HEK293 (cell line): ENCODE measurements at regions not wholly inside any gene's neighbourhood (a gene's known extent, or its start where the extent isn't known, plus 50 kb on each side); places are given as distances from the start of the nearest gene placed in this dataset.

Experiments
- CTCF ChIA-PET: fragments of 350-600 bp; formaldehyde crosslinking; extraction: SDS; loops from one replicate; lab custom pipeline; 2021; ENCODE audit warnings: antibody characterized with exemption; lab: Yijun Ruan, JAX
- POLR2A ChIA-PET: fragments of 300-600 bp; formaldehyde crosslinking; extraction: SDS; loops from one replicate; lab custom pipeline; 2020; ENCODE audit warnings: antibody characterized with exemption, inconsistent platforms; lab: Yijun Ruan, JAX
- H3K27ac ChIP-seq: fragments of 200-500 bp; sonication (Bioruptor generic); 2 replicates; pipeline ENCODE4 v1.5.1; 2014; ENCODE audit warnings: low read depth, low read length, control low read depth, inconsistent platforms; ENCODE audit errors: extremely low read depth
- H3K36me3 ChIP-seq, 2 experiments: fragments of 200-500 bp in 1 of 2; sonication (Bioruptor generic) in 1 of 2; 1 replicate in 1 of 2; 2 replicates in 1 of 2; pipeline ENCODE4 v1.5.1; 2014 to 2017; ENCODE audit warnings: inconsistent platforms in 2 of 2, low read length in 2 of 2; ENCODE audit not compliant: control insufficient read depth in 2 of 2, insufficient read depth in 1 of 2
- H3K4me1 ChIP-seq: fragments of 200-500 bp; sonication (Bioruptor generic); 2 replicates; pipeline ENCODE4 v1.5.1; 2014; ENCODE audit warnings: mild to moderate bottlenecking, low read length, inconsistent platforms; ENCODE audit not compliant: control insufficient read depth, insufficient read depth
- H3K4me3 ChIP-seq: 2 replicates; pipeline ENCODE4 v1.5.1; 2011; ENCODE audit warnings: low read depth, mild to moderate bottlenecking, control low read depth, low read length, moderate library complexity
- H3K9me3 ChIP-seq: fragments of 200-500 bp; sonication (Bioruptor generic); 2 replicates; pipeline ENCODE4 v1.5.1; 2014; ENCODE audit warnings: low read depth, low read length, inconsistent platforms; ENCODE audit not compliant: control insufficient read depth, insufficient read depth
- HOXA7 ChIP-seq: sonication (generic); formaldehyde crosslinking; IDR thresholded peaks from 2 replicates; pipeline ENCODE4 v1.8.1; 2022; ENCODE audit warnings: missing genetic modification reagents, borderline replicate concordance
- IKZF3 ChIP-seq: fragments of 450-650 bp; IDR thresholded peaks from 2 replicates; pipeline ENCODE4 v1.5.0; 2018; ENCODE audit warnings: missing biosample characterization, mild to moderate bottlenecking, missing genetic modification characterization, moderate library complexity
- KLF7 ChIP-seq: fragments of 450-650 bp; formaldehyde crosslinking; IDR thresholded peaks from 2 replicates; pipeline ENCODE4 v1.5.1; 2016; ENCODE audit warnings: missing biosample characterization, missing genetic modification characterization, borderline replicate concordance
- MZF1 ChIP-seq: fragments of 450-650 bp; formaldehyde crosslinking; IDR thresholded peaks from 2 replicates; pipeline ENCODE4 v1.5.1; 2017; ENCODE audit warnings: missing biosample characterization, missing genetic modification characterization, borderline replicate concordance
- SCRT1 ChIP-seq: fragments of 450-650 bp; formaldehyde crosslinking; IDR thresholded peaks from 2 replicates; pipeline ENCODE4 v1.5.1; 2016; ENCODE audit warnings: missing biosample characterization, missing genetic modification characterization, borderline replicate concordance
- WT1 ChIP-seq: fragments of 450-650 bp; formaldehyde crosslinking; IDR thresholded peaks from 2 replicates; pipeline ENCODE4 v1.5.1; 2016; ENCODE audit warnings: missing biosample characterization, missing genetic modification characterization
- ZFP3 ChIP-seq: fragments of 450-650 bp; formaldehyde crosslinking; IDR thresholded peaks from 2 replicates; pipeline ENCODE4 v1.5.1; 2016; ENCODE audit warnings: low read depth, missing biosample characterization, missing genetic modification characterization
- ZNF114 ChIP-seq: fragments of 450-650 bp; formaldehyde crosslinking; IDR thresholded peaks from 2 replicates; pipeline ENCODE4 v1.5.0; 2017; ENCODE audit warnings: missing biosample characterization, missing genetic modification characterization
- ZNF157 ChIP-seq: fragments of 450-650 bp; formaldehyde crosslinking; IDR thresholded peaks from 2 replicates; pipeline ENCODE4 v1.5.1; 2016; ENCODE audit warnings: missing biosample characterization, missing genetic modification characterization
- ZNF354C ChIP-seq: fragments of 450-650 bp; formaldehyde crosslinking; IDR thresholded peaks from 2 replicates; pipeline ENCODE4 v1.5.1; 2016; ENCODE audit warnings: missing biosample characterization, missing genetic modification characterization, low read depth, borderline replicate concordance
- ZNF394 ChIP-seq: fragments of 450-650 bp; formaldehyde crosslinking; IDR thresholded peaks from 2 replicates; pipeline ENCODE4 v1.5.1; 2016; ENCODE audit warnings: missing biosample characterization, missing genetic modification characterization, mild to moderate bottlenecking, moderate library complexity, borderline replicate concordance
- ZNF501 ChIP-seq: fragments of 450-650 bp; formaldehyde crosslinking; IDR thresholded peaks from 2 replicates; pipeline ENCODE4 v1.5.1; 2016; ENCODE audit warnings: missing biosample characterization, missing genetic modification characterization
- ZNF623 ChIP-seq: fragments of 450-650 bp; formaldehyde crosslinking; IDR thresholded peaks from 2 replicates; pipeline ENCODE4 v1.5.1; 2016; ENCODE audit warnings: missing biosample characterization, missing genetic modification characterization
- ZNF629 ChIP-seq: fragments of 450-650 bp; formaldehyde crosslinking; IDR thresholded peaks from 2 replicates; pipeline ENCODE4 v1.5.1; 2017; ENCODE audit warnings: missing biosample characterization, missing genetic modification characterization
- ZNF707 ChIP-seq: fragments of 450-650 bp; formaldehyde crosslinking; IDR thresholded peaks from 2 replicates; pipeline ENCODE4 v1.5.1; 2016; ENCODE audit warnings: missing biosample characterization, missing genetic modification characterization
- ZNF768 ChIP-seq: fragments of 450-650 bp; formaldehyde crosslinking; IDR thresholded peaks from 2 replicates; pipeline ENCODE4 v1.5.1; 2018; ENCODE audit warnings: missing biosample characterization, mild to moderate bottlenecking, missing genetic modification characterization
- ZNF785 ChIP-seq: fragments of 450-650 bp; formaldehyde crosslinking; IDR thresholded peaks from 2 replicates; pipeline ENCODE4 v1.5.1; 2016; ENCODE audit warnings: missing biosample characterization, missing genetic modification characterization
- ZNF792 ChIP-seq: fragments of 450-650 bp; formaldehyde crosslinking; IDR thresholded peaks from 2 replicates; pipeline ENCODE4 v1.5.1; 2016; ENCODE audit warnings: missing biosample characterization, missing genetic modification characterization
- TF ChIP-seq, protein P1 (sequence below): fragments of 450-650 bp; formaldehyde crosslinking; IDR thresholded peaks from 2 replicates; pipeline ENCODE4 v1.5.1; 2016; ENCODE audit warnings: missing biosample characterization, missing genetic modification characterization
- TF ChIP-seq, protein P2 (sequence below): fragments of 450-650 bp; formaldehyde crosslinking; IDR thresholded peaks from 2 replicates; pipeline ENCODE4 v1.5.1; 2016; ENCODE audit warnings: missing biosample characterization, missing genetic modification characterization
- TF ChIP-seq, protein P3 (sequence below): fragments of 450-650 bp; formaldehyde crosslinking; IDR thresholded peaks from 2 replicates; pipeline ENCODE4 v1.5.1; 2016; ENCODE audit warnings: missing biosample characterization, missing genetic modification characterization
- TF ChIP-seq, protein P4 (sequence below): fragments of 450-650 bp; formaldehyde crosslinking; IDR thresholded peaks from 2 replicates; pipeline ENCODE4 v1.5.1; 2016; ENCODE audit warnings: missing biosample characterization, missing genetic modification characterization
- TF ChIP-seq, protein P5 (sequence below): fragments of 450-650 bp; formaldehyde crosslinking; IDR thresholded peaks from 2 replicates; pipeline ENCODE4 v1.5.1; 2016; ENCODE audit warnings: missing biosample characterization, missing genetic modification characterization, borderline replicate concordance
- TF ChIP-seq, protein P6 (sequence below): fragments of 450-650 bp; formaldehyde crosslinking; IDR thresholded peaks from 2 replicates; pipeline ENCODE4 v1.5.1; 2016; ENCODE audit warnings: missing biosample characterization, missing genetic modification characterization, low read depth

DNA sequence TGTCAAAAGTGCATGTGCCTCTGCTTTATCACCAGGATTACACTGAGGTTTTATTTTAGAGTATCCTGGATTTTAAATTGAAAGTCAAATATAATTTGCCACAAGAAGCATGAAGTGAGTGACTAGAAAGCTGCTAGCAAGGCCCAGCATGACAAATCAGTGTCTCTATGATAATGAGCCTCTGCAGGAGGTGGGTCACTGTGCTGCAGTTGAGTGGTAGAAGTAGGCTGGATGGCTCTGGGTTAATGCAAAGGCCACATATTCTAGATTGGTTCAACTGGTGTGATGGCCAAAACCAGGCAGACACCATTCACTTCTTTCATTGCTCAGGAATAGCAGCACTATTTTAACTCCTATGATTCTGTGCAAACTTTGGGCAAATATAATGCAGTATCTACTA, 491.5 kb downstream of the OLFM4 start:
- POLR2A ChIA-PET = no interaction called here
- Histone ChIP-seq H3K9me3 (no peaks in the 10 kb centered on the region), H3K4me1 (no peaks in the 10 kb centered on the region), H3K36me3 (no peaks in the 10 kb centered on the region), H3K4me3 (no peak overlapping the region), H3K27ac (no peak overlapping the region)
- CTCF ChIA-PET = no interaction called here
- TF ChIP-seq ZNF501 = no peak

DNA sequence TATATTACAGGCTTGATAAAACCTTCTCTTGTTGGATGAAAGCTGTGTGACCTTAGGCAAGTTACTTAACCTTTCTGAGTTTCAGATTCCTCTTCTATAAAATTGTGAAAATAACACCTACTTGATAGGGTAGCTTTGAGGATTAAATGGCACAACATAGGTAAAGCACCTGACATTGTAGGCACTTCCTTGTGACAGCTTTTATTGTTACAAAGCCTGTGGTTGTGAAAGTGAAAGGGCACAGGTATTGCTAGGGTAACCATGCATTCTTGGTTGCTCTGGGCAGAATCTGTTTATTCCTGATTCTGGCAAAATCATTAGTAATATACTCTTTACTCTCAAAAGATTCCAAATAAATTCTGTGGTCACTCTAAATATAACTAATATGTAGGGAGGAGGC, 493.4 kb downstream of the OLFM4 start:
- no peak overlapping the region for H3K4me3 ChIP-seq
- H3K27ac ChIP-seq = no peak overlapping the region
- CTCF ChIA-PET = no interaction called here
- POLR2A ChIA-PET = no interaction called here
- H3K4me1 ChIP-seq = no peaks in the 10 kb centered on the region
- no peaks in the 10 kb centered on the region for H3K36me3 ChIP-seq
- no peaks in the 10 kb centered on the region for H3K9me3 ChIP-seq
- TF ChIP-seq, protein P1, sequence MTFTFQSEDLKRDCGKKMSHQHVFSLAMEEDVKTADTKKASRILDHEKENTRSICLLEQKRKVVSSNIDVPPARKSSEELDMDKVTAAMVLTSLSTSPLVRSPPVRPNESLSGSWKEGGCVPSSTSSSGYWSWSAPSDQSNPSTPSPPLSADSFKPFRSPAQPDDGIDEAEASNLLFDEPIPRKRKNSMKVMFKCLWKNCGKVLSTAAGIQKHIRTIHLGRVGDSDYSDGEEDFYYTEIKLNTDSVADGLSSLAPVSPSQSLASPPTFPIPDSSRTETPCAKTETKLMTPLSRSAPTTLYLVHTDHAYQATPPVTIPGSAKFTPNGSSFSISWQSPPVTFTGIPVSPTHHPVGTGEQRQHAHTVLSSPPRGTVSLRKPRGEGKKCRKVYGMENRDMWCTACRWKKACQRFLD = no peak
- no peak for TF ChIP-seq IKZF3
- TF ChIP-seq, protein P2, sequence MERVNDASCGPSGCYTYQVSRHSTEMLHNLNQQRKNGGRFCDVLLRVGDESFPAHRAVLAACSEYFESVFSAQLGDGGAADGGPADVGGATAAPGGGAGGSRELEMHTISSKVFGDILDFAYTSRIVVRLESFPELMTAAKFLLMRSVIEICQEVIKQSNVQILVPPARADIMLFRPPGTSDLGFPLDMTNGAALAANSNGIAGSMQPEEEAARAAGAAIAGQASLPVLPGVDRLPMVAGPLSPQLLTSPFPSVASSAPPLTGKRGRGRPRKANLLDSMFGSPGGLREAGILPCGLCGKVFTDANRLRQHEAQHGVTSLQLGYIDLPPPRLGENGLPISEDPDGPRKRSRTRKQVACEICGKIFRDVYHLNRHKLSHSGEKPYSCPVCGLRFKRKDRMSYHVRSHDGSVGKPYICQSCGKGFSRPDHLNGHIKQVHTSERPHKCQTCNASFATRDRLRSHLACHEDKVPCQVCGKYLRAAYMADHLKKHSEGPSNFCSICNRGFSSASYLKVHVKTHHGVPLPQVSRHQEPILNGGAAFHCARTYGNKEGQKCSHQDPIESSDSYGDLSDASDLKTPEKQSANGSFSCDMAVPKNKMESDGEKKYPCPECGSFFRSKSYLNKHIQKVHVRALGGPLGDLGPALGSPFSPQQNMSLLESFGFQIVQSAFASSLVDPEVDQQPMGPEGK (tag by site-specific recombination) = no peak
- no peak for TF ChIP-seq ZNF623
- TF ChIP-seq ZNF792 (tag by site-specific recombination) = no peak
- no peak for TF ChIP-seq ZNF629 (tag by site-specific recombination)
- no peak for TF ChIP-seq ZNF394 (tag by site-specific recombination)
- TF ChIP-seq ZNF785 (tag by site-specific recombination) = no peak
- TF ChIP-seq ZNF354C (tag by site-specific recombination) = no peak

DNA sequence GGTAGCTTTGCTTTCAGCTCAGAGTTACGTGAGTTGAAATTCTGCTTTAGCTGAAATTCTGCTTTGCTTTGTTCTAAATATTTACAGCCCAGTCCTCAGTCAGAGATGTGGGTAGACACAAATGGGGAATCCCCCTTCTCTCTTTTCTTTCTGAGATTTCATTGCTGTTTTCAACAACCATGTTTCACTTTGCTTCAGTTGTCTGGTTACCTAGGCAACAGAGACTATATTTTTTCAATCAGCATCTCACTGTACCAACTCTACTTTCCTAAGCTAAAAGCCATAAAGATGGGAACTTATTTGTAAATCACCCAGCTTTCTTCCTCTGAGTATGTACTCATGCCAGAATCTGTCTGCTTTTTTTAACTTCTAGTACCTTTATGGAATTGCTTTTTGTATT, 509.0 kb downstream of the OLFM4 start:
- ChIA-PET POLR2A (no interaction called here), CTCF (no interaction called here)
- Histone ChIP-seq H3K4me1 (no peaks in the 10 kb centered on the region), H3K9me3 (no peaks in the 10 kb centered on the region), H3K27ac (no peak overlapping the region), H3K36me3 (no peaks in the 10 kb centered on the region), H3K4me3 (no peak overlapping the region)
- no peak for TF ChIP-seq ZNF768
- no peak for TF ChIP-seq ZNF114 (tag by site-specific recombination)
- TF ChIP-seq, protein P3, sequence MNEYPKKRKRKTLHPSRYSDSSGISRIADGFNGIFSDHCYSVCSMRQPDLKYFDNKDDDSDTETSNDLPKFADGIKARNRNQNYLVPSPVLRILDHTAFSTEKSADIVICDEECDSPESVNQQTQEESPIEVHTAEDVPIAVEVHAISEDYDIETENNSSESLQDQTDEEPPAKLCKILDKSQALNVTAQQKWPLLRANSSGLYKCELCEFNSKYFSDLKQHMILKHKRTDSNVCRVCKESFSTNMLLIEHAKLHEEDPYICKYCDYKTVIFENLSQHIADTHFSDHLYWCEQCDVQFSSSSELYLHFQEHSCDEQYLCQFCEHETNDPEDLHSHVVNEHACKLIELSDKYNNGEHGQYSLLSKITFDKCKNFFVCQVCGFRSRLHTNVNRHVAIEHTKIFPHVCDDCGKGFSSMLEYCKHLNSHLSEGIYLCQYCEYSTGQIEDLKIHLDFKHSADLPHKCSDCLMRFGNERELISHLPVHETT = no peak
- TF ChIP-seq WT1 = no peak
- no peak for TF ChIP-seq ZFP3
- TF ChIP-seq ZNF707 (tag by site-specific recombination) = no peak
- TF ChIP-seq MZF1 = no peak
- no peak for TF ChIP-seq HOXA7 (CRISPR knock-in tag)
- no peak for TF ChIP-seq ZNF157 (tag by site-specific recombination)
- TF ChIP-seq SCRT1 = no peak
- no peak for TF ChIP-seq KLF7 (tag by site-specific recombination)
- TF ChIP-seq, protein P4, sequence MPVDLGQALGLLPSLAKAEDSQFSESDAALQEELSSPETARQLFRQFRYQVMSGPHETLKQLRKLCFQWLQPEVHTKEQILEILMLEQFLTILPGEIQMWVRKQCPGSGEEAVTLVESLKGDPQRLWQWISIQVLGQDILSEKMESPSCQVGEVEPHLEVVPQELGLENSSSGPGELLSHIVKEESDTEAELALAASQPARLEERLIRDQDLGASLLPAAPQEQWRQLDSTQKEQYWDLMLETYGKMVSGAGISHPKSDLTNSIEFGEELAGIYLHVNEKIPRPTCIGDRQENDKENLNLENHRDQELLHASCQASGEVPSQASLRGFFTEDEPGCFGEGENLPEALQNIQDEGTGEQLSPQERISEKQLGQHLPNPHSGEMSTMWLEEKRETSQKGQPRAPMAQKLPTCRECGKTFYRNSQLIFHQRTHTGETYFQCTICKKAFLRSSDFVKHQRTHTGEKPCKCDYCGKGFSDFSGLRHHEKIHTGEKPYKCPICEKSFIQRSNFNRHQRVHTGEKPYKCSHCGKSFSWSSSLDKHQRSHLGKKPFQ (tag by site-specific recombination) = no peak
- TF ChIP-seq, protein P5, sequence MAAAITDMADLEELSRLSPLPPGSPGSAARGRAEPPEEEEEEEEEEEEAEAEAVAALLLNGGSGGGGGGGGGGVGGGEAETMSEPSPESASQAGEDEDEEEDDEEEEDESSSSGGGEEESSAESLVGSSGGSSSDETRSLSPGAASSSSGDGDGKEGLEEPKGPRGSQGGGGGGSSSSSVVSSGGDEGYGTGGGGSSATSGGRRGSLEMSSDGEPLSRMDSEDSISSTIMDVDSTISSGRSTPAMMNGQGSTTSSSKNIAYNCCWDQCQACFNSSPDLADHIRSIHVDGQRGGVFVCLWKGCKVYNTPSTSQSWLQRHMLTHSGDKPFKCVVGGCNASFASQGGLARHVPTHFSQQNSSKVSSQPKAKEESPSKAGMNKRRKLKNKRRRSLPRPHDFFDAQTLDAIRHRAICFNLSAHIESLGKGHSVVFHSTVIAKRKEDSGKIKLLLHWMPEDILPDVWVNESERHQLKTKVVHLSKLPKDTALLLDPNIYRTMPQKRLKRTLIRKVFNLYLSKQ (tag by site-specific recombination) = no peak
- TF ChIP-seq, protein P6, sequence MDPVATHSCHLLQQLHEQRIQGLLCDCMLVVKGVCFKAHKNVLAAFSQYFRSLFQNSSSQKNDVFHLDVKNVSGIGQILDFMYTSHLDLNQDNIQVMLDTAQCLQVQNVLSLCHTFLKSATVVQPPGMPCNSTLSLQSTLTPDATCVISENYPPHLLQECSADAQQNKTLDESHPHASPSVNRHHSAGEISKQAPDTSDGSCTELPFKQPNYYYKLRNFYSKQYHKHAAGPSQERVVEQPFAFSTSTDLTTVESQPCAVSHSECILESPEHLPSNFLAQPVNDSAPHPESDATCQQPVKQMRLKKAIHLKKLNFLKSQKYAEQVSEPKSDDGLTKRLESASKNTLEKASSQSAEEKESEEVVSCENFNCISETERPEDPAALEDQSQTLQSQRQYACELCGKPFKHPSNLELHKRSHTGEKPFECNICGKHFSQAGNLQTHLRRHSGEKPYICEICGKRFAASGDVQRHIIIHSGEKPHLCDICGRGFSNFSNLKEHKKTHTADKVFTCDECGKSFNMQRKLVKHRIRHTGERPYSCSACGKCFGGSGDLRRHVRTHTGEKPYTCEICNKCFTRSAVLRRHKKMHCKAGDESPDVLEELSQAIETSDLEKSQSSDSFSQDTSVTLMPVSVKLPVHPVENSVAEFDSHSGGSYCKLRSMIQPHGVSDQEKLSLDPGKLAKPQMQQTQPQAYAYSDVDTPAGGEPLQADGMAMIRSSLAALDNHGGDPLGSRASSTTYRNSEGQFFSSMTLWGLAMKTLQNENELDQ = no peak
